ENCODE measurements at regions not wholly inside any gene's neighbourhood (a gene's known extent, or its start where the extent isn't known, plus 50 kb on each side); places are given as distances from the start of the nearest gene placed in this dataset.

- no peak for DNase-seq
Measured at GRCh38 chr12:116461060-116461459, 98.1 kb upstream of the MAP1LC3B2 start.

GRCh38 chr12:116463366-116463765 lies 95.8 kb upstream of the MAP1LC3B2 start:
- DNase-seq, result no peak

GRCh38 chr12:116465407-116465806 lies 93.8 kb upstream of the MAP1LC3B2 start:
- no peak for DNase-seq

GRCh38 chr12:116465856-116466255 lies 93.3 kb upstream of the MAP1LC3B2 start:
- no peak for DNase-seq

DNA sequence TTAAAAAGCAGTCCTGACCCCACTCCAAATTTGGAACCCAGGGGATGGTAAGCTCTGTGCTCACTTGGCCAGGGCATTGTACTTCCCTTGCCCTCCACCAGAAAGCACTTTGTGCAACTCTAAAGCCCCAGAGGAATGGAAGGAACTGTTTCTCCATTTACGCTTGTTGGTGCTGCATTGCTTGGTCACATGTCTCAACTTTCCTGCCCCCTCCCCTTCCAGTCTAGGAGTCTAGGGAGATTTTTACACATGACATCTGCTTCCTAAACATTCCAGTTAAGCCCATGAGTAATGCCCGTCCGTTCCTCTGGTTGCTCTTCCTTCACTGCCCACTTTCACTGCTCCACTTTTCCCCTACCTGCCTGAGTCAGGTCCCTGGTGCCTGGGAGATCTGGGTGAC lies 92.6 kb upstream of the MAP1LC3B2 start:
- no peak for DNase-seq

DNA sequence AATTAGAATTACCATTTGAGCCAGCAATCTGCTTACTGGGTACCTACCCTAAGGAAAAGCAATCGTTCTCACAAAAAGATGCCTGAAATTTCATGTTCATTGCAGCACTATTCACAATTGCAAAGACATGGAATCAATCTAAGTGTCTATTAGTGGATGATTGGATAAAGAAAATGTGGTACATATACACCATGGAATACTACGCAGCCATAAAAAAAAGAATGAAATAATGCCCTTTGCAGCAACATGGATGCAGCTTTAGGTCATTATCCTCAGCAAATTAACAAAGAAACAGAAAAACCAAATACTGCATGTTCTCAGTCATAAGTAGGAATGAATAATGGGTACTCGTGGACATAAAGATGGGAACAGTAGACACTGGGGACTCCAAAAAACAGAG lies 89.8 kb upstream of the MAP1LC3B2 start:
- no peak for DNase-seq

DNA sequence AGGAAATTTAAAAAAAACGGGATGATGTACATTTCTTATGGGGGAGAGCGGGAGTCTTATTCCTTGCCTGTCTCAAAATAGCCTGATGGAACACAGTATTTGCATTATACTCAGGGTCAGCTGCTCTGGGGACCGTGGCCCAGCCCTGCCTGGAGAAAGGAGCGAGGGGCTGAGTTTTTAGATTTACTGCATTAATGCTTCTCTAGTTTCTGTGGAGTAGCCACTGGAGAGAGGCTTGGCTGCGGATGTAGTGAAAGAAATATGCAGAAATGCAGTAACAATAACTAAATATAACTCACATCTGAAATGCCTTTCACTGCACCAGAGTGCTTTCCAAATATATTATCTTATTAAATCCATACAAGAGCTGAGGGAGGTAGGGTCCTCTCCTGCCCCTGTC lies 87.6 kb upstream of the MAP1LC3B2 start:
- DNase-seq, result peak; percentile 68

DNA sequence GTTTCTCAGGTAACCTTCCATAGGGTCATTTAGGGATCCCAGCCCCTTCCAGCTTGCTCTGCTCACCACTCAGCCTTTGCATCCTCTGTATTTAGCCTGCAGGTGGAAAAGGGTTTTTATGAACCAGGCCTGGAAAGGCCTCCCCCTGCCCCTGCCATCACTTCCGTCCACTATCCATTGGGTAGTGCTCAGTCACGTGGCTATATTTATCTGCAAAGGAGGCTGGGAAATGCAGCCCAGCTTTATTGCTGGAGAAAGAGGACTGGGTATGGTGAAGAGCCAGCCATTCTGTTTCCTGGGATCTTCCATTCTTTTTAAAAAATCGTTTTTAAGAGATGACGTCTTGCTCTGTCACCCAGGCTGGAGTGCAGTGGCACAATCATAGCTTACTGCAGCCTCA lies 87.0 kb upstream of the MAP1LC3B2 start:
- no peak for DNase-seq

DNA sequence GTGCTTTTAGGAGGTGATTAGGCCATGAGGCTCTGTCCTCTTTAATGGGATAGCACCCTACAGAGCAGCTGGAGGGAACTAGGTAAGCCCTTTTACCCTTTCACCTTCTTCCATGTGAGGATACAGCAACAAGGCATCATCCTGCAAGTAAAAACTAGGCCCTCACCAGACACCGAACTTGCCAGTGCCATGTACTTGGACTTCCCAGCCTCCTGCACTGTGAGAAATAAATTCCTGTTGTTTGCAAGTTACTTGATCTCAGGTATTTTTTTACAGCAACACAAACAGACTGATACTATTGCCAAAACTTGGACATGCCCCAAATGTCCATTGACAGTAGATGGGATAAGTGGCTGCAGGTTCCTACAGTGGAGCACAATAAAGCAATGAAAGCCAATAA lies 85.8 kb upstream of the MAP1LC3B2 start:
- DNase-seq, result no peak

DNA sequence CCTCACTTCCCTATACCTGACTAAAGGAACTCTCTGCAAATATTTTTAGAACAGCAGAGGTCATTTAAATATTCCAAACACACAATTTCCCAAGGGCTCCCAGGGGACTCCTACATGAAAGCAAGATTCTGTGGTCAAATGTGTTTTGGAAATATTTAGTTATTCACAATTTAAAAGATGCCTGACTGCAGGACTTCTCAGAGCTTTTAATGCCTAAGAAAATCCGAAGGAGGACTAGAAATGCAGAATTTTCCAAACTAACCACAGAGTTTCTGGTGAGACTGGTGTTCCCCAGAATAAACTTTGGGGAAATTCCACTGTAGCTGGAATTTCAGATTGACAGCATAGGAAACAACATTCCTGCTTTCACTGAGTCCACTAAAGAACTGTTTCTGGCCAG lies 84.8 kb upstream of the MAP1LC3B2 start:
- DNase-seq, result no peak

GRCh38 chr12:116474899-116475298 lies 84.3 kb upstream of the MAP1LC3B2 start:
- DNase-seq, result no peak

- DNase-seq, result no peak
Measured at GRCh38 chr12:116476227-116476822, 82.9 kb upstream of the MAP1LC3B2 start.

DNA sequence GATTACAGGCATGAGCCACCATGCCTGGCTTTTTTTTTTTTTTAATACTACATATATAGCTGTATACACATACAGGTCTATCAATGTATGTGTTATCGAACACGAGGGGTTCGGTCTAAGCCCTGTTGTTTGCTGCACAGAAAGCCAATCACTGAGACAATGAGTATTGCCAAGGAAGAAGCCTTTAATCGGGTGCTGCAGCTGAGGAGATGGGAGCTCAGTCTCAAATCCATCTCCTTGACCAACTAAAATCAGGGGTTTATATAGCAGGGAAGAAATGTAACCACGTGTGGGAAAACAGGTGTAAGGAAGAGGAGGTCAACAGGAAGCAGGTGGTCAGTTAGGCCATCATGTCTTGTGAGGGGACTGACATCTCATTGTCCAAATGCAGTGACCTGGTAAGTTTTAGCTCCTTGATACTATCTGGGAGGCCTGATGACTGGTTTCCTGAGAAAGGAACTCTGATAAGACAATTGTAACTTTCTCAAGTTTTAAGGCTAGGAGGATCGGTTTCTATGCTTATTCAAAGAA lies 80.9 kb upstream of the MAP1LC3B2 start:
- DNase-seq, result no peak

DNA sequence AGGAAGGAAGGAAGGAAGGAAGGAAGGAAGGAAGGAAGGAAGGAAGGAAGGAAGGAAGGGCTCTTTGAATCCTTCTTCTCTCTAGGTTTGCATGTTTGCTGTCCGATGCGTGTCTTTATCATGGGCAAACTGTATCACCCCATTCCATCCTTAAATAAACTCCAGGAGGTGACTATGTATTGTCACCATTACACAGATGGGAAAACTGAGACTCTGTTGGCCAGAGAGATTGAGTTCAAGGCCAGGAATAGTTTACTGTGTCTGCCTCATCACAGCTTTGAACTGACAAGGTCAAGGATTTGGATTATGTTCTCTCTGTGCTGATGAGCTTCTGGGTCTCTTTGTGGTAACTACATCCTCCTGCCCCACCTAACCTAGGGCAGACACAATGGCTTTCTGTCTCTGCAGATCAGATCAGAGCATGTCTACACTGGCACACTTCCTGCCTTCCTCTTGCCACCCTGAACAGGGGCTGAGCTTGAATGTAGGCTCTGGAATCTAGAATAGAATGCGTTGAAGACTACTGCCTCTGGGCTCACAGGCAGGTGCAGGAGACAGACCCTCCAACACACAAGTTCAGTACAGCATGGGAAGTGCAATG lies 78.9 kb upstream of the MAP1LC3B2 start:
- DNase-seq, result no peak

GRCh38 chr12:116481726-116482125 lies 77.5 kb upstream of the MAP1LC3B2 start:
- no peak for DNase-seq

- no peak for DNase-seq
Measured at GRCh38 chr12:116482179-116482578, 77.0 kb upstream of the MAP1LC3B2 start.

- DNase-seq, result no peak
Measured at GRCh38 chr12:116482859-116483258, 76.3 kb upstream of the MAP1LC3B2 start.

- DNase-seq, result no peak
Measured at GRCh38 chr12:116483959-116484750, 75.0 kb upstream of the MAP1LC3B2 start.

DNA sequence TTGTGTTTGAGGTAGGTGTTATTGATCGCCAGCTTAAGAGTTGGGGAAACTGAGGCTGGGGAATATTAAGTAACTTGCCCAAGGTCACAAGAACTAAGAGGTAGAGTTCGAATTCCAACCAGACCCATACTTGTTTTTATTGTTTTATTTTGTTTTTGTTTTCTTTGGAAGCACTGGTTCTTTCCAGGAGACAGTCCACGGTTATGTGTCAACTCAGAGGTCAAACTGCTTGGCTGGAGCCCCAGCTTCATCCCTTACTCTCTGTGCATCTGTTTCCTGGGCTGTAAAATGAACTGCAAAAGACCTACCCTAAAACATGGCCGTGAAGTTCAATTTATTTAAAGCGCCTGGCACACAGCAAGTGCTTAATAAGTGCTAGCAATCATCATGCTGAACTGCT lies 74.4 kb upstream of the MAP1LC3B2 start:
- DNase-seq, result no peak

DNA sequence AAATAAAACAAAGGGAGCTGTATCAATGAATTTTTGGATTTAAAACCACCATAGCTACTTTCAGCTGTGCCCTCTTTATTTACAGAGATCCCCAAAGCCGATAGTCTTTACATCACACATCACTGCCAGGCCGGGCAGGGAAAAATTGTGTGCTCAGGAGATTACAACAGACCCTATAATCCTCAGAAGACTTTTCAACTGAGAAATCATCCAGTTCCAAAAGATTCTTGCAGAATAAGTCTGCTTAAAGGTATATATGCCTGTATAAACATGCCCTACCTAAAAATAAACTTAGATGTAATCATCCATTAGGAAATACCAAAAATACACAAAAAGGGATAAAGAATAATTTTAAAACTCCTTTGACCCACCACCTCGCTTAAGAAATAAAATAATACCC lies 70.1 kb upstream of the MAP1LC3B2 start:
- DNase-seq, result no peak

DNA sequence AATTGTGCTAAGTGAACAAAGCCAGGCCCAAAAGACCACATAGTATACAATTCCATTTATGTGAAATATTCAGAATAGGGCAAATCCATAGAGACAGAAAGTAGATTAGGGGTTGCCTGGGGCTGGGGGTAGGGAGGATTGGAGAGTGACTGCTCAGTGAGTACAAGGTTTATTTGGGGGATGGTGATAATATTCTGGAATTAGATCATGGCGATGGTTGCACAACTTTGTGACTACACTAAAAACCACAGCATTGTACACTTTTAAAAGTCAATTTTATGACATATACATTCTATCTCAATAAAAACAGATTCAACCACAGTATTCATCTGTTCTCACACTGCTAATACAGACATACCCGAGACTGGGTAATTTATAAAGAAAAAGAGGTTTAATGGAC lies 68.7 kb upstream of the MAP1LC3B2 start:
- DNase-seq, result no peak

- no peak for DNase-seq
Measured at GRCh38 chr12:116492703-116493324, 66.4 kb upstream of the MAP1LC3B2 start.

DNA sequence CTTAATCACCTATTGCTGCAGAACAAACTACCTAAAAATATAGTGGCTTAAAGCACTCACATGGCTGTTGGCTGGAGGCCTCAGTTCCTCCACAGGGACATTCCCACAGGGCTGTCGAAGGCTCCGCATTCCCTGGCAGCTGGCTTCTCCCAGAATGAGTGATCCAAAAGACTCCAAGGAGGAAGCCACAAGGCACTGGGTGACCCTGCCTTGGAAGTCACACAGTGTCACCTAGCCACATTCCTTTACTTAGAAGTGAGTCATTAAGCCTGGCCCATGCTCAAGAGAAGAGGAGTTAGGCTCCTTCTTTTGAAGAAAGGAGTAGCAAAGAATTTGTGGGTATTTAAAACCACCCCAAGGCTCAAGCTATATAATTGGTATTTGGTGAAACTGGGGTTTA lies 63.9 kb upstream of the MAP1LC3B2 start:
- DNase-seq, result no peak
